IPS-15b (cell line): ENCODE measurements at regions not wholly inside any gene's neighbourhood (a gene's known extent, or its start where the extent isn't known, plus 50 kb on each side); places are given as distances from the start of the nearest gene placed in this dataset.

Experiments
- H3K27me3 ChIP-seq: one replicate; pipeline ENCODE4 v1.6.1; 2013; ENCODE audit warnings: low read length; ENCODE audit not compliant: control insufficient read depth, insufficient read depth
- H3K36me3 ChIP-seq: one replicate; pipeline ENCODE4 v1.6.1; 2013; ENCODE audit warnings: low read length; ENCODE audit not compliant: control insufficient read depth, insufficient read depth
- H3K4me1 ChIP-seq: one replicate; pipeline ENCODE4 v1.6.1; 2013; ENCODE audit warnings: mild to moderate bottlenecking, low read length; ENCODE audit not compliant: control insufficient read depth, insufficient read depth
- H3K4me3 ChIP-seq: one replicate; pipeline ENCODE4 v1.5.1; 2013; ENCODE audit warnings: low read depth, low read length
- H3K9ac ChIP-seq: one replicate; pipeline ENCODE4 v1.6.1; 2013; ENCODE audit warnings: low read depth, mild to moderate bottlenecking, low read length
- H3K9me3 ChIP-seq: one replicate; pipeline ENCODE4 v1.6.1; 2013; ENCODE audit warnings: mild to moderate bottlenecking, low read length; ENCODE audit not compliant: control insufficient read depth, insufficient read depth

GRCh38 chr5:89071941-89072331 is 189.0 kb upstream of the MEF2C start:
- Histone ChIP-seq H3K27me3 (no peaks in the 10 kb centered on the region), H3K9me3 (no peaks in the 10 kb centered on the region), H3K9ac (no peak overlapping the region), H3K36me3 (no peaks in the 10 kb centered on the region), H3K4me3 (no peak overlapping the region), H3K4me1 (no peaks in the 10 kb centered on the region)

- Histone ChIP-seq H3K27me3 (no peaks in the 10 kb centered on the region), H3K4me1 (no peaks in the 10 kb centered on the region), H3K36me3 (no peaks in the 10 kb centered on the region), H3K4me3 (no peak overlapping the region), H3K9ac (no peak overlapping the region), H3K9me3 (no peaks in the 10 kb centered on the region)
Observed at GRCh38 chr5:89071101-89071940, 188.3 kb upstream of the MEF2C start.

GRCh38 chr5:89069591-89069990 is 186.6 kb upstream of the MEF2C start:
- Histone ChIP-seq H3K4me1 (no peaks in the 10 kb centered on the region), H3K36me3 (no peaks in the 10 kb centered on the region), H3K9me3 (no peaks in the 10 kb centered on the region), H3K9ac (no peak overlapping the region), H3K4me3 (no peak overlapping the region), H3K27me3 (no peaks in the 10 kb centered on the region)

GRCh38 chr5:89067362-89067761 is 184.4 kb upstream of the MEF2C start:
- H3K4me1 ChIP-seq: no peaks in the 10 kb centered on the region
- no peak overlapping the region for H3K4me3 ChIP-seq
- no peaks in the 10 kb centered on the region for H3K27me3 ChIP-seq
- H3K36me3 ChIP-seq: no peaks in the 10 kb centered on the region
- H3K9me3 ChIP-seq: no peaks in the 10 kb centered on the region
- no peak overlapping the region for H3K9ac ChIP-seq

GRCh38 chr5:89065919-89066318 is 182.9 kb upstream of the MEF2C start:
- H3K36me3 ChIP-seq: no peaks in the 10 kb centered on the region

GRCh38 chr5:89064736-89065135 is 181.8 kb upstream of the MEF2C start:
- no peaks in the 10 kb centered on the region for H3K4me1 ChIP-seq
- H3K9me3 ChIP-seq: no peaks in the 10 kb centered on the region
- no peak overlapping the region for H3K4me3 ChIP-seq
- H3K9ac ChIP-seq: no peak overlapping the region
- no peaks in the 10 kb centered on the region for H3K27me3 ChIP-seq
- H3K36me3 ChIP-seq: no peaks in the 10 kb centered on the region

More at GRCh38 chr5:89065919-89066318, 182.9 kb upstream of the MEF2C start:
- Histone ChIP-seq H3K4me3 (no peak overlapping the region), H3K9ac (no peak overlapping the region), H3K9me3 (no peaks in the 10 kb centered on the region), H3K27me3 (no peaks in the 10 kb centered on the region), H3K4me1 (no peaks in the 10 kb centered on the region)

- H3K9me3 ChIP-seq: no peaks in the 10 kb centered on the region
- no peak overlapping the region for H3K9ac ChIP-seq
- no peaks in the 10 kb centered on the region for H3K36me3 ChIP-seq
- H3K4me1 ChIP-seq: no peaks in the 10 kb centered on the region
- no peaks in the 10 kb centered on the region for H3K27me3 ChIP-seq
- no peak overlapping the region for H3K4me3 ChIP-seq
Observed at GRCh38 chr5:89064054-89064453, 181.1 kb upstream of the MEF2C start.

GRCh38 chr5:89060768-89061167 is 177.8 kb upstream of the MEF2C start:
- H3K9me3 ChIP-seq: no peaks in the 10 kb centered on the region
- H3K9ac ChIP-seq: no peak overlapping the region
- H3K4me3 ChIP-seq: no peak overlapping the region
- no peaks in the 10 kb centered on the region for H3K27me3 ChIP-seq
- H3K36me3 ChIP-seq: no peaks in the 10 kb centered on the region
- H3K4me1 ChIP-seq: no peaks in the 10 kb centered on the region

- Histone ChIP-seq H3K4me3 (no peak overlapping the region), H3K9ac (no peak overlapping the region), H3K9me3 (no peaks in the 10 kb centered on the region), H3K36me3 (no peaks in the 10 kb centered on the region), H3K27me3 (no peaks in the 10 kb centered on the region), H3K4me1 (no peaks in the 10 kb centered on the region)
Observed at GRCh38 chr5:89059274-89059673, 176.3 kb upstream of the MEF2C start.

GRCh38 chr5:89055695-89056085 is 172.7 kb upstream of the MEF2C start:
- Histone ChIP-seq H3K36me3 (no peaks in the 10 kb centered on the region), H3K9me3 (no peaks in the 10 kb centered on the region), H3K4me1 (no peaks in the 10 kb centered on the region), H3K9ac (no peak overlapping the region), H3K4me3 (no peak overlapping the region), H3K27me3 (no peaks in the 10 kb centered on the region)

- Histone ChIP-seq H3K36me3 (no peaks in the 10 kb centered on the region), H3K9ac (no peak overlapping the region), H3K4me3 (no peak overlapping the region), H3K9me3 (peaks cover 3% of the 10 kb centered on the region), H3K27me3 (no peaks in the 10 kb centered on the region), H3K4me1 (no peaks in the 10 kb centered on the region)
Observed at GRCh38 chr5:89055015-89055694, 172.2 kb upstream of the MEF2C start.

- H3K9me3 ChIP-seq: peaks cover 6% of the 10 kb centered on the region
- H3K36me3 ChIP-seq: no peaks in the 10 kb centered on the region
- H3K27me3 ChIP-seq: no peaks in the 10 kb centered on the region
- no peak overlapping the region for H3K9ac ChIP-seq
- H3K4me3 ChIP-seq: no peak overlapping the region
- no peaks in the 10 kb centered on the region for H3K4me1 ChIP-seq
Observed at GRCh38 chr5:89053547-89053946, 170.6 kb upstream of the MEF2C start.
